22Rv1 (cell line): ENCODE measurements at regions not wholly inside any gene's neighbourhood (a gene's known extent, or its start where the extent isn't known, plus 50 kb on each side); places are given as distances from the start of the nearest gene placed in this dataset.
"Not testable (repeated sequence)": the region's sequence is repeated elsewhere in the genome, so short reads cannot be mapped to it uniquely, and the experiment has no call there.

ENCODE experiments used
- H3K27ac ChIP-seq: fragments of 450-650 bp; 2 replicates; pipeline ENCODE4 v1.5.1; 2017
- CTCF ChIP-seq: fragments of 450-650 bp; IDR thresholded peaks from 2 replicates; pipeline ENCODE4 v1.5.1; 2017; ENCODE audit warnings: mild to moderate bottlenecking
- ZFX ChIP-seq: fragments of 450-650 bp; IDR thresholded peaks from 2 replicates; pipeline ENCODE4 v1.6.1; 2017; ENCODE audit warnings: antibody characterized with exemption, borderline replicate concordance

- TF ChIP-seq CTCF (no peak), ZFX (no peak)
- no peak overlapping the region for H3K27ac ChIP-seq
Measured at GRCh38 chr12:67047634-67048033, 221.5 kb upstream of the CAND1 start.

- TF ChIP-seq ZFX = no peak
- no peak overlapping the region for H3K27ac ChIP-seq
Measured at GRCh38 chr12:67048371-67048770, 220.8 kb upstream of the CAND1 start.

GRCh38 chr12:67049199-67049598 lies 220.0 kb upstream of the CAND1 start:
- H3K27ac ChIP-seq = not testable (repeated sequence)

GRCh38 chr12:67052981-67053380 lies 216.2 kb upstream of the CAND1 start:
- no peak overlapping the region for H3K27ac ChIP-seq
- TF ChIP-seq CTCF = no peak
- TF ChIP-seq ZFX = no peak

GRCh38 chr12:67056329-67056728 lies 212.8 kb upstream of the CAND1 start:
- no peak overlapping the region for H3K27ac ChIP-seq
- no peak for TF ChIP-seq CTCF
- no peak for TF ChIP-seq ZFX

GRCh38 chr12:67057072-67057471 lies 212.1 kb upstream of the CAND1 start:
- no peak overlapping the region for H3K27ac ChIP-seq
- TF ChIP-seq ZFX (no peak), CTCF (no peak)

GRCh38 chr12:67062193-67062592 lies 207.0 kb upstream of the CAND1 start:
- H3K27ac ChIP-seq = no peak overlapping the region
- no peak for TF ChIP-seq CTCF

GRCh38 chr12:67067453-67068203 lies 201.5 kb upstream of the CAND1 start:
- no peak overlapping the region for H3K27ac ChIP-seq
- TF ChIP-seq ZFX (no peak), CTCF (no peak)
